Left ventricle myocardium superior (tissue), 1 donor: ENCODE measurements at regions not wholly inside any gene's neighbourhood (a gene's known extent, or its start where the extent isn't known, plus 50 kb on each side); places are given as distances from the start of the nearest gene placed in this dataset.

Experiments
- ATAC-seq: fragments of 200-7000 bp; cut with Tn5 transposase; one replicate; pipeline ENCODE4 v1.9.1; 2020; ENCODE audit warnings: mild to moderate bottlenecking, moderate library complexity
- DNase-seq: peaks from one replicate; pipeline ENCODE4 v3.0.0-alpha.2; 2020
- intact Hi-C: fragments of 100-400 bp; cut with micrococcal nuclease; formaldehyde crosslinking; loops from one replicate; pipeline ENCODE4 v1.11.0; 2022
- donor health status: DM: no; HTN: yes; CAD: no; lungs with severe emphysema.

DNA sequence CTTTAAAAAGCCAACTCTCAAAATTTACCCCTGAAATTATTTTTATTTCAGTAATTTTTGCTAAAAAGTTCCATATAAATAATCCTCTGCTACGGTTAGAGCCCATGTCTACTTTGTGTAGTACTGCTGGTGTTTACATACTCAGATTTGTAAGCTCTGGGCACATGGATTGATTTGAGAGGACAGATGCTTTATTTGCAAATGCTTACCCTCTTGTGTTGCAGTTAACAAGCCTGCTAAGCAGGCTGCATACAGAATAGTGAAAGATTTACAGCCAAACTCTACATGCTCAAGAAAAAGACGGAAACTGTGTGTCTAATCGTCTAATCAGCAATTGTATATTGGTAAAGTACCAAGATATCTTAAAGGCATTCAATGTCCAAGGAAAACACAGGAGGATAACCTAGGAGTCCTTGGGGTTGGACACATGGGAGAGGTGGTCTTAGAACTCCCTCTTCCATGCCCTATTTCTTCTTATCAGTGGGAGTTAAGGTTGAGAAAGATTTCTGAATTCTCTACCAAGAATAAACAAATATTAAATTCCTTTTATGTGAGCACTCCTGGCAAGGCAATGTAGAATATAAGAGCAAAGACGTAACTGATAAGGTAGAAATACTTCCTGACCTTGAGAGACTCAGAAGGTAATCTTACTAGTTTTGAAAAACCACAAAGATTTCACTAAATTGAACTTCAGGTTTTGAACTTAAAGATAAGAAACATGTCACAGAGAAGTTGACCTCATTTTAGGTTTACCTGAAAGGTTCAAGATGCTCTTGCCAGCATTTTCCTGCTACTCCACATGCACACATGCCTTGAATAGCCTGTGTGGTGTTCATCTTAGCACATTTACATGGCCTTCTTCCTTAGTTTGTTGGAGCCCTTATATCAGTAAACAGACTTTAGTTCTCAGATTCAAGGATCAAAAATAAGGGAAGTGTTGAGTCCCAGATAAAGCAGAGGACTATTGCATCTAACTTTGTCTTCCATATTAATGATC is 1216.5 kb downstream of the SORCS3 start:
- ATAC-seq (no peak), DNase-seq (no peak)
- intact Hi-C loops = no loop called here

DNA sequence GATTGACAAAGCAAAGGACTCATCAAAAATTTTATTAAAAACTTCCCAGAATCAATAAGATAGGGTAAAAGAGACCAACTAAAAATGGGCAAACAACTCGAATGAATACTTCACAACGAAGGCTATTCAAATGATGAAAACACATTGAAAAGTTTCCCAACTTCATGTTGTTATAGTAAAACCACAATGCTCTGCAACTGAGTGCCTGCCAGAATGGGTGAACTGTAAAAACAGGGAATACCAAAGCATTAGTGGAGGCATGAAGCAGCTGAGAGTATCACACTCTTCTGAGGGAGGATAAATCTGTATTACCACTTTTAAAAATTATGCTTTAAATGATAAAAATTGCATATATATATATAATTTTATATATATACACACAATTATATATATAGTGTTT is 1214.7 kb downstream of the SORCS3 start:
- ATAC-seq = no peak
- no peak for DNase-seq
- intact Hi-C loops = no loop called here

DNA sequence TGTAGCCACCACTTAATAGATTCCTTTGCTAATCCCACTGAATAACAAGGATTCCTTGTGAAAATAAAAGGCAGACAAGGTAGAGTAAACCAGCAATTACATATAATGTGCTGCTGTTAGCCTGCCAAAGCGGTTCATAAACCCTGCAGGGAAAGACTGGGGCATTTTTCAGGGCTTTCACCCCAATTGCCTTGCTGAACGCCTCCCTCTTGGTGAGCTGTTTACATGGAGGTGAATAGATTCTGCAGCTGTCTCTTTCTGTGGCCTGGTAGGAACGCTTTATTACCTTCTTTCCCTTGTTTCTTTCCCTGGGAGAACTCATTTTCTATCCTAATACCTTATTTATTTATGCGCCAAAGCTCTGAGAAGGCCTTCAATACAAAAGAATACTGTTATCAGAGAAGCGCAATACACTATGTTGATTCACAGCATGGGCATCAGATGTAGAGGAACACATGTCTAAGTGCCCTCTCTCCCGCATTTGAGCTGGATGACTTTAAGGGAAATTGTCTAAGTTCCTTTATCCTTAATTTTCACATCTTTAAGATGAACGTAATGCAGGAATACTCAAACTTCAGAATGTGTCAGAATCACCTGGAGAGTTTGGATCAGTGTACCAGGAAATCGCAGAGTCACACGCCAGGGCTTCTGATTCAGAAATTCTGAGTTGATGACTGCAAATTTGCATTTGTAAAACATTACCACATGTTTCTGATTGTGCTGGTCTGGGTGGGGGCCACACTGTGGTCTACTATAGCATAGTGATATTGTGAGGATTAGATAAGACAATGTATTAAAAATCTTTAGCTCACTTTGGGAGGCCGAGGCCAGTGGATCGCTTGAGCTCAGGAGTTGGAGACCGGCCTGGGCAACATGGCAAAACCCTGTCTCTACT is 1203.8 kb downstream of the SORCS3 start:
- no peak for ATAC-seq
- no peak for DNase-seq
- intact Hi-C loops = no loop called here

DNA sequence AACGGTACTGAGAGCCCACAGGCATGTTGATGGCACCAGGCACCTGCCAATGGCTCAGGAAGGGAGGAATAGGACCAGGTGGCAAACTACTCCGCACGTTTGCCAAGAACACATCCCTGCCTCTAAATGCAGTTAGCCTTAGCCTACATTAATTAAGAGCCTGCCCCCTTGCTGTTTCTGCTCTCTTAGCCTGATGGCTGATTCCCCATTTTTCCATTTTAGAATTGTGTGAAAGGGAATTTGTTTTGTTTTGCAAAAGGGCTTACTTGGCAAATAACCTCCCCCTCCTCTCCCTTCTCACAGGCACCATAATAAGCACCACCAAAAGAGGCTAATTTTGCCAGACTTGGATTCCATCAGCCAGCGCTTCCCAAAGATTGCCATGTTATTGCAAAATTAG is 1203.2 kb downstream of the SORCS3 start:
- ATAC-seq (no peak), DNase-seq (no peak)
- intact Hi-C loops = no loop called here

DNA sequence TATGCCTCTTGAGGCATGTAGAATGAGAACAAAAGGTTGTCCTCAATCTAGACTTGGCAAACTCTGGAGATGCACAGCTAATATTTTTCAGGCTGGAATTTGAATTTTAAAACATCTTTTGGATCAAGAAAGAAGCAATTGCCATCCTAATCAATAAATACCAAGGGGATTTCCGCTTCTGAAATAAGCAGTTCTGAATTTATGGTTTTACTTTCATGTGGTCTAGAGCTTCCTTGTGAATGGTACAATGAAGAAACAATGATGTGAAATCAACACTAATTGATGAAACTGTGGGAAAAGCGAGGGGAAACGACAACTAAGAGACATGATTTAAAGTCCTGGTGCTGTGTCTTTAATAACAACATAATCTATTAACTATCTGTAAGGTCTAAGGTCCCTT is 1202.7 kb downstream of the SORCS3 start:
- ATAC-seq = no peak
- no peak for DNase-seq
- intact Hi-C loops = no loop called here

DNA sequence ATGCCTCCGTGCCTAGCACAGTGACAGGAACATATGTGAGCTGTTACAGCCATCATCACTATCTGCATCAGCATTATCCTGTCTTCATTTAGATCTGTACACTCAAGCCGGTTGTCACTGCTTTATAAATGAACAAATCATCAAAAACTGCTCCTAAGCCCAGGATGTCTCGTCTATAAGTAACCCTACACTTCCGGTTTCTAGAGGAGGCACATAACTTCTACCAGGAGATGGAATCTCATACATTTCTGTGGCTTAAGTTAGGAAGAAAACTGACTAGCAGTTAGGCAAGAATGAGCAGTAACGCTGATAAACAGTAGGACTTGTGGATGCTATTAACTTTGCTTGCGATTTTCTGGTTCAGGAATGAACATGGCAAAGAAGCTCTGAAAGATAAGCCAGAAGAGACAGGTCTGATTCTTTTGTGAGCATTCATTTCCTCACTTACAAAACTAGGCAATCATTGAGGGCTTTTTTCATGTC is 1199.2 kb downstream of the SORCS3 start:
- intact Hi-C loops = no loop called here
- ATAC-seq = no peak
- DNase-seq = no peak

DNA sequence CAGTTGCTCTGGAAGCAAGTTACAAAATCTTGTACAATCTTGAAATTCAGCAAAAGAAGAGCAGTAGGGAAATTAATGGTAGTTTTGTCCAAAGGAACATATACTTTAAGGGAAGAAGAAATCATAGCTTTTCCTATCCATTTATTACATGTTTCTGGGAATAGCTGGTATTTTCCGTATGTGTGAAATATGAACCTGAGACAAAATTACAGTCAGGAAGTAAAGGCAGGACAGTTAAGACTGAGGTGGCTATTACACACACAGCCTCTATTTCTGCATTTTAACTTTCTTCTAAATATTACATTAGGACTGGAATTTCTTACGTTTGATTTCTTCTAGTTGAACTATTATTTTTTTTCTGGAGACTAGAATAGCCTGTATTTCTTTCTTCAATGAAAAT is 1197.3 kb downstream of the SORCS3 start:
- ATAC-seq (no peak), DNase-seq (no peak)
- intact Hi-C loops = no loop called here

DNA sequence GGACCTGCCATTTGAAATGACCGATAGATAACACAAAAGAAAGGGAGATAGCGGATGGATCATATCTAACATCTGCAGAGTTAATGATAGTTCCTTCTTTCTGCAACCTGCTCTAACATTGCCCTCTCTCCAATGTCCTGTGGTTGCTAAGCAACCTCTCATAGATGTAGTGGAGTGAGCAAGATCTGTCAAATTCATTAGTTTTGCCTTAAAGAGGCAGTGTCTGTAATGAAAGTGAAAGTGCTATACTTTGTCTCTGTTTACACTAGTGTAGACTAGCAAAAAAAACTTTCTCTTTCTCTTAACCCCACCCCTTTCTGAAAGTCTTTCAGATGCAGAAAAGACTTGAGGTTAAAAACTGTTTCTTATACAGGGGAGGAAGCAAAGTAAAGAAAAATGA is 1196.9 kb downstream of the SORCS3 start:
- DNase-seq = no peak
- ATAC-seq = peak; percentile 68
- intact Hi-C loops = no loop called here

DNA sequence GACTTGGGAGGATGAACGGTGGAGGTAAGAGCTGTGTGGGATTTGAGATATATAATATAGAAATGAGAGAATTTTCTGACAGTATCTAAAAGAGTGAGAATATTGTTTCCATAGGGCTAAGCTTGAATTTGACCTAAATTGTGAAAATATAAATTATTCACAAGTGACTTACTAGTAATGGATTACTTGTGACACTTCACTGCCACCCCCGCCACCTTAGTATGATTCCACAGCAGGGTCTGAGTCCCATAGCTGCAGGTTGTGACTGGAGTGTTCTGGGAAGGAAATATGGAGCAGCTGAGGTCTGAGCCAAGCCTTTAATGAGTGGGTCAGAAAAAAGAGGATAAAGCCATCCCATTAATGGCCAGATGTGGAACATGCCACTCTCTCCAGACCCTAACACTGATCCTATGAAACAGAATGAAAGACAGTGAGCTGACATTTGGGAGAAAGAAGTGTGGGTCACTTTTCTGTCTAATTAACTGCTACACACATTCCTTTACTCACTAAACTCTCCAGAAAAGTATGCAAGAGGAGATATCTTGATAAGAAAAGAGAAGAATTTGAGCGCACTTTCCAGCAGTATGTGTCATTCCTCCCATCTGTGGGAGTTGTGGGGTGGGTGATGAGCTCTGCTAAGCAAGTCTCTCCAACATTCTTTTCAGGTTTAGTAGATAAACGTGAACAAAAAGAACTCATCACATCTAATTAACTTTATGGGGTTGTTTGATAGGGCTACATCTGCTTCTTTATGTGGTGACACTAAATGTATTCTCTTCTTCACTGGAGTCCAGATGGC is 1193.4 kb downstream of the SORCS3 start:
- no peak for DNase-seq
- intact Hi-C loops = no loop called here
- no peak for ATAC-seq

DNA sequence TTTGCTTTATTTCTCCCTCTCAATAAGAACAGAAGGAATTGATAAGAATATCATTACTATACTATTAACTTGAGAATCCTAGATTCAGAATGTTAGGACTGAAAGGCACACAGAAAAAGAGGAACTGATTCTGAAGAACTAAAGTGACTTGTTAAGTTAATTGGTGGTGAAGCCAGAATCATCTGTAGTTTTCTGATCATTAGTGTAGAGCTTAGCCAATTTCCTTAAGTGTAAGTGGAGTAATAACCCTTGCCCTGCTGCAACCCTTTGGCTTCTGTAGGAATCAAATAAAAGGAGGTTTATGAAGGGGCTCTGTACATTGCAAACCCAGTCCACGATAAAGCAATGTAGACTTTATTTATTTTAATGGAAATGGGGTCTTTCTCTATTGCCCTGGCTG is 1186.0 kb downstream of the SORCS3 start:
- intact Hi-C loops = no loop called here
- ATAC-seq = no peak
- no peak for DNase-seq

DNA sequence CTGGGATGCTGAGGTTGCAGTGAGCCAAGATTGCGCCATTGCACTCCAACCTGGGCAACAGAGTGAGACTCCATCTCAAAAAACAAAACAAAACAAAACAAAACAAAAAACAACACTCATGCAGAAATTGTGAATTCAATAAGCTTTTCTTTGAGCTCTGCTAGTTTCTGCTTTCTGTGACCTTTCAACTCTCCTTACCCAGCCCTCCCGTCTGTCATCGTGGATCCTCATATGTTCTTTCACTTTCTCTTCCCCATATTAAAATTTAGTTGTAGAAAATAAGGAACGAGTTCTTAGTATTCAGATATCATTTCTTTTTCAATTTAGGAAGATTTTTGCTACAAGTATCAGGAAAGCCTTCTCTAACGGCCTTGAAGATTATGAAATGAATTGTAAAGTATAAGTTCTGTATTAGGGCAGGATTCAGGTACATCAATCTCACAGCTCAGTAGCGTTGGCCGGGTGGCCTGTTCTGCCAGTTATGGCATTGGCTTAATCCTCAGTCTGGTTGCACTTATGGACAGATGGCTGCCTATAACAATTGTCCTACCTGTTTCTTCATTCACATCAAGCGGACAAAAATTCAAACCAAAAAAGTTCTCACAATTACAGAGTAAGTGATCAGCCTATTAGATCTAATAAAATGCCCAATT is 1167.0 kb downstream of the SORCS3 start:
- DNase-seq (no peak), ATAC-seq (no peak)
- intact Hi-C loops = no loop called here

DNA sequence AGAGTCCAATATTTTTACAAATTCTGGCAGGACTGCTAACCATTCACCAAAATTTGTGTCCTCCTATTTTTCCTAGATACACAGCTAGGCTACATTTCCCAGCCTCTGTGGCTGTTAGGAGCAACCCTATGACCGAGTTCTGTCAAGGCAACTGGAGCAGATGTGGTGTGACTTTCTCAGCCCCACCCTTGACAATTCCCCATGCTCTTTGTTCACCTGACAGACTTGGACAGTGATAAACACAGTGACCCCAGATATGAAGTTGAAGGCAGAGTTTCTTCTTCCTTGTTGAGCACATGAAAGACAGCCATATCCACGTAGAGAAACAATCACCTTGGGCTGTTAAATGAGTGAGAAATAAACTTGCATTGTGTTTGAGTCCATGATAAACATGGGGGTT is 1162.1 kb downstream of the SORCS3 start:
- no peak for DNase-seq
- intact Hi-C loops = no loop called here
- no peak for ATAC-seq

DNA sequence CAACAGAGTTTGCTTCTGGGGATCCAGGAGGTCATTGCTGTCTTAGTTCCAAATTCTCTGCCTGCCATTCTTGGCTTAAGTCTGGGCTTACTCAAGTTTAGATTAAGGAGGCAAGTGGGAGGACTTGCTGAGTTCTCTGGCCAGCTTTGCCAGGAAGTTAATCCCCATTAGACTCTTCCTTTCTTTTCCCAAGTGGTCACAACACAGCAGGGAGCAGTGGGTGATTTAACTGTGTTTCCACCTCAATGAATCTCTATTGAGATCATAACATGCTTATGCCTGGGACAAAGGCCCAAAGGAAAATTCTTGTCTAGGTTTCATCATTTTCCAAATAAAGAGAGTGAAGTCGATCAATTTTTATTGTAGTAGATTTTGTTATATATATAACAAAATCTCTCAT is 1159.6 kb downstream of the SORCS3 start:
- intact Hi-C loops = no loop called here

DNA sequence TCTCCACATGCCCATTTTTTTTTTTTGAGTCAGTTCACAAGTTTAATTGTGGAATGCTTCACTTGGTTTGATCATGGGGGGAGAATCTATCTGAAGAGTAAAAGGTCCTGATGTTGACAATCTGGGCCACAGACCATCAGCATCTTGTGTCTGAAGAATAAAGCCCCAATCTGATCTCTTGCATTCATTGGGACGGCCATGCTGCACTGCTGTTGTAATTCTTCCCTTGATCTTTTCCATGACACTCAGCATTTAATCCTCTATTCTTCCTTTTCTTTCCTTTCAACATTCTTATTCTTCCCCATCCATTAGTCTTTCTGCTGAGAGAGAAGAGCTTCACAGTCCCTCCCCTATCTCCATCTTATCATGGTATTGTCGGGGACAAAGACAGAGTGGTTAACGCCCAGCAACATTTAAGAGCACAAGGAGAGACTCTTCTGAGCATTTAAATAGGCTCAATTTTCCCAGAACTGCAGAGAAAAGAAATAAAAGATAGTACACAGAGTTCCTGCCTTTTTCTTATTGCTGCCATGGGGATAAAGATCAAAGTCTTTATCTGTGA is 1157.3 kb downstream of the SORCS3 start:
- intact Hi-C loops = no loop called here
- ATAC-seq (no peak), DNase-seq (no peak)

More for the DNA sequence above, 1159.6 kb downstream of the SORCS3 start:
- DNase-seq = no peak
- no peak for ATAC-seq

DNA sequence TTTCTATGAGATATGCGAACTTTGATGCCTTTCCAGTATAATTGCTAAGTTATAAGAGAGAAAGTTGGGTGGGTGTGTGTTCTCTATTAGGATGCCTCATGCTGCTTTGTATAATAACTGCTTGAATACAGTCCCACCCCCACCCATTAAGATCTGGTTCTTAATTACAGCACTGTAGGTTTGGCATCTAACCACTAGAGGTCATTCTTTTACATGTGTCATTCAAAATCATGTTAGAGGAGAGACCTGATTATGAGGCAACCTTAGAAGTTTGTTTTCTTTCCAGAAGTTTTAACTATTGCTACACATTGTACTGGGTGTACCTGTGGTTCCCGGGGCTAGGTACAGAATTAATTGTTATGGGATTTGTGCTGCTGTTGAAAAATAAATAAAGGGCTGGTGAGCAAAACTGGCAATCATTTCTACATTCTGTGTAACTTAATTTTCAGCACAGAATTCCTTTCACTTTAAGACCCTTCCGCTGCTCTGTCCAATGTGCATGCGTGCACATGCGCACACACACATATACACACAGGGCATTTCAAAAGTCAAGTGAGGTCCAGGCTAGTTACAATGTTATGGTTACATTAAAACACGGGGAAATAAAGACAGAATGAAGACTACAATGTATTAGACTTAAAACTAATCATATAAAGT is 1156.3 kb downstream of the SORCS3 start:
- intact Hi-C loops = no loop called here
- ATAC-seq (peak; percentile 63), DNase-seq (no peak)

DNA sequence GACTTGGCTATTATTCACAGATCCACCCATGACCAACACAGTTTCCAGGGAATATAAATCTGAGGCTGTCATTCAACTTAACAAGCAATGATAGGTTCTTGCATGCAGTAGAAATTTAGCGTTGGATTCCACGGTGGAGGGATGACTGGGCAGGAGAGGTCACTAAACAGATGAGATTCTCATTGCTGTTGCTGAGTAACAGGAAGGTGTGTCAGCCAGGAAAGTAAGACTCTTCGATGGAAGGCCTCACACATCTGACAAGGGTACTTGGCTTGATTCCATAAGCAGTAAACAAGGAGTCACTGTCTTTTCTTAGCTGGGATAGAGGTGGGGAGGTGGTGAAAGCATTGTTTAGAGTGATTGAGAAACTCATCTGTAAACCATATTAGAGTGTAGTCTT is 1152.0 kb downstream of the SORCS3 start:
- DNase-seq (no peak), ATAC-seq (no peak)
- intact Hi-C loops = no loop called here

DNA sequence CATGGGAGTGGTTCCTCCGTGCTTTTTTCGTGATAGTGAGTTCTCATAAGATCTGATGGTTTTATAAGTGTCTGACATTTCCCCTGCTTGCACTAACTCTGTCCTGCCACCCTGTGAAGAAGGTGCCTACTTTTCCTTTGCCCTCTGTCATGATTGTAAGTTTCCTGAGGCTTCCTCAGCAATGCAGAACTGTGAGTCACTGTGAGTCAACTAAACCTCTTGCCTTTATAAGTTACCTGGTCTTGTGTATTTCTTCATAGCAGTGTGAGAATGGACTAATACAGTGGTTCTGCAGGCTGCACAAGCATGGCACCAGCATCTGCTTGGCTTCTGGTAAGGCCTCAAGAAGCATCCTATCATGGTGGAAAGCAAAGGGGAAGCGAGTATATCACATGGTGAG is 1144.6 kb downstream of the SORCS3 start:
- no peak for DNase-seq
- ATAC-seq = no peak
- intact Hi-C loops = no loop called here

DNA sequence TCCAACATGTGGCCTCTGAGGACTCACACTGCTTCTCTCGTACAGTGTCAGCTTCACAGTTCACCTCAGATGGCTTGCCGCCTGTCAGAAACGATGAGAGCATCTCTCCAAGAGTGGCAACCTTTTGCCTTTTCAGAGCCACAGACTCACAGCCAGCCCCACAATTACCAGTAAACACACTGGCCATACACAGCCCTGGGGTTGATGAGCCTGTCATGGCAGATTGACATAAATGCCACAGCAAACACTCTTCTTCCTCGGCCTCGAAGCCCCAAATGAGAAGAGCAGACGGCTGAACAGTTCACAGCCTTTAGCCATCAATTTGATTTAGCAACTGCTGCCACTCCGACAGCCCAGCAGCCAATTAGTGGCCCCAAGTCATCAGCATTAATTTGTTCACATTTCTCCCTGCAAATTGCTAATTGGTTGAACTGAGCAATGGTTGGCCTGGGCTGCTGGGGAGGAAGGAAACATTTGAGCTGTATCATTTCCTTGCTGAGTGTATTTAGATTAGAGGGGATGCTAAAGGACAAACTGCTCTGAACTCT is 1142.9 kb downstream of the SORCS3 start:
- DNase-seq = no peak
- intact Hi-C loops = no loop called here

More for the DNA sequence above, 1142.9 kb downstream of the SORCS3 start:
- no peak for ATAC-seq
